ENCODE measurements at regions not wholly inside any gene's neighbourhood (a gene's known extent, or its start where the extent isn't known, plus 50 kb on each side); places are given as distances from the start of the nearest gene placed in this dataset.

GRCh38 chr6:84908304-84908904 lies 144.0 kb upstream of the TBX18 start:
- CTCF ChIA-PET: no interaction called here
- Histone ChIP-seq H3K56ac (ENCODE audit: extremely low read depth, insufficient read depth, low read length) (no peak overlapping the region), H3K9me1 (ENCODE audit: insufficient read depth, low read length) (no peaks in the 10 kb centered on the region), H2BK15ac (ENCODE audit: low read depth, low read length) (no peak overlapping the region), H3K36me3 (ENCODE audit: control insufficient read depth, insufficient read depth, low read length) (no peaks in the 10 kb centered on the region), H3K4me2 (ENCODE audit: low read depth, low read length) (no peak overlapping the region), H4K5ac (ENCODE audit: low read depth, low read length) (no peak overlapping the region), H3K4me1 (ENCODE audit: control insufficient read depth, insufficient read depth, low read length) (no peaks in the 10 kb centered on the region), H2AK5ac (ENCODE audit: low read depth, low read length) (no peak overlapping the region), H3K4ac (ENCODE audit: low read depth, low read length) (no peak overlapping the region), H3K18ac (ENCODE audit: low read depth, low read length) (no peak overlapping the region), H2AFZ (replicated peaks; ENCODE audit: low read length, poor library complexity) (no peak overlapping the region), H3K27me3 (ENCODE audit: control insufficient read depth, insufficient read depth, low read length) (no peaks in the 10 kb centered on the region), H2BK20ac (ENCODE audit: low read depth, low read length) (no peak overlapping the region), H3K14ac (replicated peaks; ENCODE audit: low read depth, low read length) (no peak overlapping the region), H3K9me3 (ENCODE audit: control insufficient read depth, insufficient read depth, low read length) (no peaks in the 10 kb centered on the region), H3K27ac (ENCODE audit: insufficient read depth, low read length) (no peak overlapping the region), H4K8ac (ENCODE audit: low read depth in 2 of 2, low read length in 2 of 2) (no peak overlapping the region), H2BK120ac (ENCODE audit: low read depth, low read length) (no peak overlapping the region), H3K23ac (ENCODE audit: low read depth, low read length) (no peak overlapping the region), H3K4me3 (ENCODE audit: insufficient read depth, low read depth, low read length) (no peak overlapping the region), H4K20me1 (ENCODE audit: insufficient read depth, low read length) (no peaks in the 10 kb centered on the region), H4K91ac (ENCODE audit: insufficient read depth, low read depth, low read length) (no peak overlapping the region), H3K9ac (ENCODE audit: low read depth, low read length) (no peak overlapping the region), H2BK5ac (ENCODE audit: low read depth, low read length, poor library complexity, severe bottlenecking) (no peak overlapping the region), H2AK9ac (replicated peaks; ENCODE audit: low read depth, low read length, poor library complexity) (no peak overlapping the region), H3K79me1 (ENCODE audit: low read depth in 1 of 2, low read length in 2 of 2) (no peaks in the 10 kb centered on the region)
- in situ Hi-C loops (cut with MboI; ENCODE audit: low sequenced_read_pairs) (no loop called here), intact Hi-C loops (cut with micrococcal nuclease) (no loop called here), dilution Hi-C loops (cut with HindIII; ENCODE audit: low sequenced_read_pairs, unreplicated experiment) (no loop called here)
- TF ChIP-seq ELK1 (IDR thresholded peaks at IDR 0.05; ENCODE audit: borderline replicate concordance, low read depth, low read length) (no peak), POLR2A (IDR thresholded peaks at IDR 0.05; ENCODE audit: low read depth, low read length) (no peak), MXI1 (IDR thresholded peaks at IDR 0.05; ENCODE audit: borderline replicate concordance, low read depth, low read length) (no peak), RCOR1 (IDR thresholded peaks at IDR 0.05; ENCODE audit: insufficient replicate concordance, low read length) (no peak), RAD21 (IDR thresholded peaks at IDR 0.05; ENCODE audit: low read length) (no peak), SMC3 (IDR thresholded peaks at IDR 0.05; ENCODE audit: low read depth, low read length) (no peak), NFE2L2 (IDR thresholded peaks at IDR 0.05; ENCODE audit: low read depth, low read length) (no peak), MAFK (IDR thresholded peaks at IDR 0.05; ENCODE audit: low read depth, low read length) (no peak), CTCF (conservative IDR thresholded peaks at IDR 0.05; ENCODE audit: low read depth, low read length) (no peak), BHLHE40 (IDR thresholded peaks at IDR 0.05; ENCODE audit: low read depth, low read length) (no peak), RFX5 (IDR thresholded peaks at IDR 0.05; ENCODE audit: low read depth, low read length) (no peak), CHD1 (IDR thresholded peaks at IDR 0.05; ENCODE audit: low read depth, low read length) (no peak), MAZ (IDR thresholded peaks at IDR 0.05; ENCODE audit: borderline replicate concordance, low read depth, low read length) (no peak), CEBPB (IDR thresholded peaks at IDR 0.05; ENCODE audit: low read depth, low read length) (no peak), USF2 (IDR thresholded peaks at IDR 0.05; ENCODE audit: low read depth, low read length) (no peak), FOS (IDR thresholded peaks at IDR 0.05; ENCODE audit: low read depth, low read length) (no peak)
- POLR2A ChIA-PET (ENCODE audit: unreplicated experiment): no interaction called here
- DNase-seq (no peak), ATAC-seq (ENCODE audit: low read depth) (no peak)
- no CpG with 5 or more reads among the region's 3 CpGs for WGBS, 2 experiments (ENCODE audit: extremely low coverage in 2 of 2, insufficient read length in 1 of 2)
- no TSS peak for BruUV-seq (replicated peaks)

Data from IMR-90 (cell line).